HEK293 (cell line): ENCODE measurements at regions not wholly inside any gene's neighbourhood (a gene's known extent, or its start where the extent isn't known, plus 50 kb on each side); places are given as distances from the start of the nearest gene placed in this dataset.

Source experiments
- CTCF ChIA-PET: fragments of 350-600 bp; formaldehyde crosslinking; extraction: SDS; loops from one replicate; lab custom pipeline; 2021; ENCODE audit warnings: antibody characterized with exemption; lab: Yijun Ruan, JAX
- POLR2A ChIA-PET: fragments of 300-600 bp; formaldehyde crosslinking; extraction: SDS; loops from one replicate; lab custom pipeline; 2020; ENCODE audit warnings: antibody characterized with exemption, inconsistent platforms; lab: Yijun Ruan, JAX
- H3K27ac ChIP-seq: fragments of 200-500 bp; sonication (Bioruptor generic); 2 replicates; pipeline ENCODE4 v1.5.1; 2014; ENCODE audit warnings: low read depth, low read length, control low read depth, inconsistent platforms; ENCODE audit errors: extremely low read depth
- H3K36me3 ChIP-seq, 2 experiments: fragments of 200-500 bp in 1 of 2; sonication (Bioruptor generic) in 1 of 2; 1 replicate in 1 of 2; 2 replicates in 1 of 2; pipeline ENCODE4 v1.5.1; 2014 to 2017; ENCODE audit warnings: inconsistent platforms in 2 of 2, low read length in 2 of 2; ENCODE audit not compliant: control insufficient read depth in 2 of 2, insufficient read depth in 1 of 2
- H3K4me1 ChIP-seq: fragments of 200-500 bp; sonication (Bioruptor generic); 2 replicates; pipeline ENCODE4 v1.5.1; 2014; ENCODE audit warnings: mild to moderate bottlenecking, low read length, inconsistent platforms; ENCODE audit not compliant: control insufficient read depth, insufficient read depth
- H3K4me3 ChIP-seq: 2 replicates; pipeline ENCODE4 v1.5.1; 2011; ENCODE audit warnings: low read depth, mild to moderate bottlenecking, control low read depth, low read length, moderate library complexity
- H3K9me3 ChIP-seq: fragments of 200-500 bp; sonication (Bioruptor generic); 2 replicates; pipeline ENCODE4 v1.5.1; 2014; ENCODE audit warnings: low read depth, low read length, inconsistent platforms; ENCODE audit not compliant: control insufficient read depth, insufficient read depth
- IKZF3 ChIP-seq: fragments of 450-650 bp; IDR thresholded peaks from 2 replicates; pipeline ENCODE4 v1.5.0; 2018; ENCODE audit warnings: missing biosample characterization, mild to moderate bottlenecking, missing genetic modification characterization, moderate library complexity
- KLF7 ChIP-seq: fragments of 450-650 bp; formaldehyde crosslinking; IDR thresholded peaks from 2 replicates; pipeline ENCODE4 v1.5.1; 2016; ENCODE audit warnings: missing biosample characterization, missing genetic modification characterization, borderline replicate concordance
- KLF8 ChIP-seq: fragments of 450-650 bp; formaldehyde crosslinking; IDR thresholded peaks from 2 replicates; pipeline ENCODE4 v1.5.1; 2016; ENCODE audit warnings: missing biosample characterization, missing genetic modification characterization
- SP7 ChIP-seq: fragments of 450-650 bp; formaldehyde crosslinking; IDR thresholded peaks from 2 replicates; pipeline ENCODE4 v1.5.1; 2016; ENCODE audit warnings: missing biosample characterization, missing genetic modification characterization
- TCF7L2 ChIP-seq: IDR thresholded peaks from 2 replicates; pipeline ENCODE4 v1.6.1; 2011; ENCODE audit warnings: low read depth, mild to moderate bottlenecking, inconsistent platforms, low read length, moderate library complexity, borderline replicate concordance
- WT1 ChIP-seq: fragments of 450-650 bp; formaldehyde crosslinking; IDR thresholded peaks from 2 replicates; pipeline ENCODE4 v1.5.1; 2016; ENCODE audit warnings: missing biosample characterization, missing genetic modification characterization
- YY2 ChIP-seq: fragments of 450-650 bp; formaldehyde crosslinking; IDR thresholded peaks from 2 replicates; pipeline ENCODE4 v1.5.1; 2016; ENCODE audit warnings: missing biosample characterization, missing genetic modification characterization
- ZEB2 ChIP-seq: fragments of 450-650 bp; formaldehyde crosslinking; IDR thresholded peaks from 2 replicates; pipeline ENCODE4 v1.5.1; 2016; ENCODE audit warnings: missing biosample characterization, missing genetic modification characterization
- ZFHX2 ChIP-seq: fragments of 450-650 bp; formaldehyde crosslinking; conservative IDR thresholded peaks from 2 replicates; pipeline ENCODE4 v1.5.1; 2016; ENCODE audit warnings: missing biosample characterization, missing genetic modification characterization
- ZNF16 ChIP-seq: fragments of 450-650 bp; formaldehyde crosslinking; IDR thresholded peaks from 2 replicates; pipeline ENCODE4 v1.5.1; 2016; ENCODE audit warnings: low read depth, missing biosample characterization, missing genetic modification characterization
- ZNF560 ChIP-seq: fragments of 450-650 bp; formaldehyde crosslinking; IDR thresholded peaks from 2 replicates; pipeline ENCODE4 v1.5.1; 2017; ENCODE audit warnings: missing biosample characterization, missing genetic modification characterization, borderline replicate concordance
- ZNF660 ChIP-seq: fragments of 450-650 bp; IDR thresholded peaks from 2 replicates; pipeline ENCODE4 v1.5.1; 2018; ENCODE audit warnings: missing biosample characterization, mild to moderate bottlenecking, missing genetic modification characterization
- ZSCAN16 ChIP-seq: fragments of 450-650 bp; formaldehyde crosslinking; IDR thresholded peaks from 2 replicates; pipeline ENCODE4 v1.5.1; 2016; ENCODE audit warnings: missing biosample characterization, missing genetic modification characterization
- TF ChIP-seq, protein P1 (sequence below): fragments of 450-650 bp; formaldehyde crosslinking; conservative IDR thresholded peaks from 2 replicates; pipeline ENCODE4 v1.5.1; 2016; ENCODE audit warnings: low read depth, missing biosample characterization, missing genetic modification characterization
- TF ChIP-seq, protein P2 (sequence below): fragments of 450-650 bp; formaldehyde crosslinking; IDR thresholded peaks from 2 replicates; pipeline ENCODE4 v1.5.1; 2017; ENCODE audit warnings: missing biosample characterization, mild to moderate bottlenecking, missing genetic modification characterization, moderate library complexity
- TF ChIP-seq, protein P3 (sequence below): fragments of 450-650 bp; formaldehyde crosslinking; conservative IDR thresholded peaks from 2 replicates; pipeline ENCODE4 v1.5.1; 2016; ENCODE audit warnings: low read depth, missing biosample characterization, missing genetic modification characterization
- TF ChIP-seq, protein P4 (sequence below): fragments of 450-650 bp; formaldehyde crosslinking; IDR thresholded peaks from 2 replicates; pipeline ENCODE4 v1.5.1; 2017; ENCODE audit warnings: missing biosample characterization, missing genetic modification characterization

DNA sequence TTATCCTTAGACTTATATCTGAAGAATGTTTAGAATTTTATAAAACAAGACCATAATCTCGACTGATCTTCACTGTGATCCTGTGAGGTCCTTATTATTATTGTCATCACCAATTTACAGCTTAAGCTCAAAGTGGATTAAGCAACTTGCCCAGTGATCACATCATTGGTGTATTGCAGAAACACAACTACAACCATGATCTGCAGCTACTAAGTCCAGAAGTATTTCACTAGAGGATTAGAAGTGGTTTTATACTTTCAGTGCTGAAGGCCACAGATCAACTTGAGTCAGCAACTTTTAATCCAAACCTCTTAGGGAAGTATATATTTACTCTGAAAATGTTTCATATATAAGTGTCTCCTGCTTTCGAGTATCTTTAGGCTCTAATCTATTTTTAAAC lies 624.3 kb upstream of the SOX9 start:
- POLR2A ChIA-PET = interaction anchor here (0.6 kb wide), 1 partner anchor 608 kb away, joined by 3 read pairs; no protein-coding TSS in a partner anchor
- Histone ChIP-seq H3K9me3 (no peaks in the 10 kb centered on the region), H3K27ac (no peak overlapping the region), H3K4me3 (no peak overlapping the region), H3K36me3 (no peaks in the 10 kb centered on the region), H3K4me1 (peaks cover 12% of the 10 kb centered on the region)
- CTCF ChIA-PET = interaction anchor here (0.6 to 1.8 kb wide), 2 partner anchors 23 to 239 kb away, joined by 5 read pairs; no protein-coding TSS in a partner anchor
- TF ChIP-seq, protein P1, sequence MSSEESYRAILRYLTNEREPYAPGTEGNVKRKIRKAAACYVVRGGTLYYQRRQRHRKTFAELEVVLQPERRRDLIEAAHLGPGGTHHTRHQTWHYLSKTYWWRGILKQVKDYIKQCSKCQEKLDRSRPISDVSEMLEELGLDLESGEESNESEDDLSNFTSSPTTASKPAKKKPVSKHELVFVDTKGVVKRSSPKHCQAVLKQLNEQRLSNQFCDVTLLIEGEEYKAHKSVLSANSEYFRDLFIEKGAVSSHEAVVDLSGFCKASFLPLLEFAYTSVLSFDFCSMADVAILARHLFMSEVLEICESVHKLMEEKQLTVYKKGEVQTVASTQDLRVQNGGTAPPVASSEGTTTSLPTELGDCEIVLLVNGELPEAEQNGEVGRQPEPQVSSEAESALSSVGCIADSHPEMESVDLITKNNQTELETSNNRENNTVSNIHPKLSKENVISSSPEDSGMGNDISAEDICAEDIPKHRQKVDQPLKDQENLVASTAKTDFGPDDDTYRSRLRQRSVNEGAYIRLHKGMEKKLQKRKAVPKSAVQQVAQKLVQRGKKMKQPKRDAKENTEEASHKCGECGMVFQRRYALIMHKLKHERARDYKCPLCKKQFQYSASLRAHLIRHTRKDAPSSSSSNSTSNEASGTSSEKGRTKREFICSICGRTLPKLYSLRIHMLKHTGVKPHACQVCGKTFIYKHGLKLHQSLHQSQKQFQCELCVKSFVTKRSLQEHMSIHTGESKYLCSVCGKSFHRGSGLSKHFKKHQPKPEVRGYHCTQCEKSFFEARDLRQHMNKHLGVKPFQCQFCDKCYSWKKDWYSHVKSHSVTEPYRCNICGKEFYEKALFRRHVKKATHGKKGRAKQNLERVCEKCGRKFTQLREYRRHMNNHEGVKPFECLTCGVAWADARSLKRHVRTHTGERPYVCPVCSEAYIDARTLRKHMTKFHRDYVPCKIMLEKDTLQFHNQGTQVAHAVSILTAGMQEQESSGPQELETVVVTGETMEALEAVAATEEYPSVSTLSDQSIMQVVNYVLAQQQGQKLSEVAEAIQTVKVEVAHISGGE (tag by site-specific recombination) = no peak
- TF ChIP-seq, protein P2, sequence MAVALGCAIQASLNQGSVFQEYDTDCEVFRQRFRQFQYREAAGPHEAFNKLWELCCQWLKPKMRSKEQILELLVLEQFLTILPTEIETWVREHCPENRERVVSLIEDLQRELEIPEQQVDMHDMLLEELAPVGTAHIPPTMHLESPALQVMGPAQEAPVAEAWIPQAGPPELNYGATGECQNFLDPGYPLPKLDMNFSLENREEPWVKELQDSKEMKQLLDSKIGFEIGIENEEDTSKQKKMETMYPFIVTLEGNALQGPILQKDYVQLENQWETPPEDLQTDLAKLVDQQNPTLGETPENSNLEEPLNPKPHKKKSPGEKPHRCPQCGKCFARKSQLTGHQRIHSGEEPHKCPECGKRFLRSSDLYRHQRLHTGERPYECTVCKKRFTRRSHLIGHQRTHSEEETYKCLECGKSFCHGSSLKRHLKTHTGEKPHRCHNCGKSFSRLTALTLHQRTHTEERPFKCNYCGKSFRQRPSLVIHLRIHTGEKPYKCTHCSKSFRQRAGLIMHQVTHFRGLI = no peak
- TF ChIP-seq, protein P3, sequence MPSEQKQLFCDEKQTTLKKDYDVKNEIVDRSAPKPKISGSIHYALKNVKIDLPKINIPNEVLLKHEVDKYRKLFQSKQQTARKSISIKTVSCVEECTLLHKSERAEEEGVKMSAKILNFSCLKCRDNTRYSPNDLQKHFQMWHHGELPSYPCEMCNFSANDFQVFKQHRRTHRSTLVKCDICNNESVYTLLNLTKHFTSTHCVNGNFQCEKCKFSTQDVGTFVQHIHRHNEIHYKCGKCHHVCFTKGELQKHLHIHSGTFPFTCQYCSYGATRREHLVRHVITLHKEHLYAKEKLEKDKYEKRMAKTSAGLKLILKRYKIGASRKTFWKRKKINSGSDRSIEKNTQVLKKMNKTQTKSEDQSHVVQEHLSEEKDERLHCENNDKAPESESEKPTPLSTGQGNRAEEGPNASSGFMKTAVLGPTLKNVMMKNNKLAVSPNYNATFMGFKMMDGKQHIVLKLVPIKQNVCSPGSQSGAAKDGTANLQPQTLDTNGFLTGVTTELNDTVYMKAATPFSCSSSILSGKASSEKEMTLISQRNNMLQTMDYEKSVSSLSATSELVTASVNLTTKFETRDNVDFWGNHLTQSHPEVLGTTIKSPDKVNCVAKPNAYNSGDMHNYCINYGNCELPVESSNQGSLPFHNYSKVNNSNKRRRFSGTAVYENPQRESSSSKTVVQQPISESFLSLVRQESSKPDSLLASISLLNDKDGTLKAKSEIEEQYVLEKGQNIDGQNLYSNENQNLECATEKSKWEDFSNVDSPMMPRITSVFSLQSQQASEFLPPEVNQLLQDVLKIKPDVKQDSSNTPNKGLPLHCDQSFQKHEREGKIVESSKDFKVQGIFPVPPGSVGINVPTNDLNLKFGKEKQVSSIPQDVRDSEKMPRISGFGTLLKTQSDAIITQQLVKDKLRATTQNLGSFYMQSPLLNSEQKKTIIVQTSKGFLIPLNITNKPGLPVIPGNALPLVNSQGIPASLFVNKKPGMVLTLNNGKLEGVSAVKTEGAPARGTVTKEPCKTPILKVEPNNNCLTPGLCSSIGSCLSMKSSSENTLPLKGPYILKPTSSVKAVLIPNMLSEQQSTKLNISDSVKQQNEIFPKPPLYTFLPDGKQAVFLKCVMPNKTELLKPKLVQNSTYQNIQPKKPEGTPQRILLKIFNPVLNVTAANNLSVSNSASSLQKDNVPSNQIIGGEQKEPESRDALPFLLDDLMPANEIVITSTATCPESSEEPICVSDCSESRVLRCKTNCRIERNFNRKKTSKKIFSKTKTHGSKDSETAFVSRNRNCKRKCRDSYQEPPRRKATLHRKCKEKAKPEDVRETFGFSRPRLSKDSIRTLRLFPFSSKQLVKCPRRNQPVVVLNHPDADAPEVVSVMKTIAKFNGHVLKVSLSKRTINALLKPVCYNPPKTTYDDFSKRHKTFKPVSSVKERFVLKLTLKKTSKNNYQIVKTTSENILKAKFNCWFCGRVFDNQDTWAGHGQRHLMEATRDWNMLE = no peak
- TF ChIP-seq ZEB2 (tag by site-specific recombination) (no peak), KLF8 (tag by site-specific recombination) (no peak), ZFHX2 (tag by site-specific recombination) (no peak), IKZF3 (tag by site-specific recombination) (no peak), KLF7 (tag by site-specific recombination) (no peak), SP7 (tag by site-specific recombination) (no peak), WT1 (tag by site-specific recombination) (no peak), ZNF16 (tag by site-specific recombination) (no peak), YY2 (tag by site-specific recombination) (no peak), ZSCAN16 (tag by site-specific recombination) (no peak)

DNA sequence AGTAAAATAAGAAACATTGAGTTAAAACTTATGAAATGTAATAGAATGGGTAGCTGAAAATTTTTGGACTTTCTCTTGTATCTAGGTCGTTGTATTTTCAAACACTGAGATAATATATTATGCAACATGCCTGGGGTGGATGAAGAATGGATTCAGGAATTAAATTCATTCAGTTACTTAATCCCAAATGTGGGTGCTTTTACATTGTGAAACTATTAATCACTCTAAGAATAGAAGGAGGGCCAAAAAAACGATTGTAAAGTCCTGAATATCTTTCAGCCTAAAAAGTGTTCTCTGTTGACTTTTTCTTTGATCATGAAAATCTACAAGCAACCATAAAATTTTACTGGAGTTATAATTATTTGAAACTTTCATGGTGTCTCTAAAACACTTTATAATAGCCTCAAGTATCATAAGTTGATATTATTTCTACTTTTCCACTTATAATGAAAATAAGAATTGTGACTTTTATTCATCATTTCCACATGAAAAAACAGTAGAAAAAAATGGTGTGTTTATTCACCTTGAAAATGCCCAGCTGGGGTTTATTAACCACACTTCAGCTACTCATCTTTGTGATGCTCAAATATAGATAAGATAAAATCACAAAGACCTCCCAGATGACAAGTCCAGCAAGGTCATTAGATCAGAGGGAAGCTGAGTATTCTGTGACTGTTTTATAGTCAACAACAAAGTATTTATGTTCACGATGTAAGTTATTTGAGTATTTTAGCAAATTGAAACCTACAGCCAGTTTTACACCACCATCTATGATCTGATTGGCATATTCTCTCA lies 619.9 kb upstream of the SOX9 start:
- no peak for TF ChIP-seq ZNF660 (tag by site-specific recombination)
- TF ChIP-seq, protein P4, sequence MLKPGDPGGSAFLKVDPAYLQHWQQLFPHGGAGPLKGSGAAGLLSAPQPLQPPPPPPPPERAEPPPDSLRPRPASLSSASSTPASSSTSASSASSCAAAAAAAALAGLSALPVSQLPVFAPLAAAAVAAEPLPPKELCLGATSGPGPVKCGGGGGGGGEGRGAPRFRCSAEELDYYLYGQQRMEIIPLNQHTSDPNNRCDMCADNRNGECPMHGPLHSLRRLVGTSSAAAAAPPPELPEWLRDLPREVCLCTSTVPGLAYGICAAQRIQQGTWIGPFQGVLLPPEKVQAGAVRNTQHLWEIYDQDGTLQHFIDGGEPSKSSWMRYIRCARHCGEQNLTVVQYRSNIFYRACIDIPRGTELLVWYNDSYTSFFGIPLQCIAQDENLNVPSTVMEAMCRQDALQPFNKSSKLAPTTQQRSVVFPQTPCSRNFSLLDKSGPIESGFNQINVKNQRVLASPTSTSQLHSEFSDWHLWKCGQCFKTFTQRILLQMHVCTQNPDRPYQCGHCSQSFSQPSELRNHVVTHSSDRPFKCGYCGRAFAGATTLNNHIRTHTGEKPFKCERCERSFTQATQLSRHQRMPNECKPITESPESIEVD (tag by site-specific recombination) = peak; percentile 47
- no peak for TF ChIP-seq ZNF560 (tag by site-specific recombination)
- peak; percentile 50; the same call in 1 of the 2 replicates for TF ChIP-seq TCF7L2
- ChIA-PET CTCF (interaction anchor here (0.7 kb wide), 1 partner anchor 359 kb away, joined by 3 read pairs; no protein-coding TSS in a partner anchor), POLR2A (no interaction called here)
- Histone ChIP-seq H3K27ac (no peak overlapping the region), H3K36me3 (no peaks in the 10 kb centered on the region), H3K9me3 (no peaks in the 10 kb centered on the region), H3K4me3 (no peak overlapping the region), H3K4me1 (peaks cover 16% of the 10 kb centered on the region)
